Femur (tissue), 1 donor: ENCODE measurements at regions not wholly inside any gene's neighbourhood (a gene's known extent, or its start where the extent isn't known, plus 50 kb on each side); places are given as distances from the start of the nearest gene placed in this dataset.

Experiments
- DNase-seq: peaks from one replicate; pipeline ENCODE4 v3.0.0-alpha.2; 2017

DNA sequence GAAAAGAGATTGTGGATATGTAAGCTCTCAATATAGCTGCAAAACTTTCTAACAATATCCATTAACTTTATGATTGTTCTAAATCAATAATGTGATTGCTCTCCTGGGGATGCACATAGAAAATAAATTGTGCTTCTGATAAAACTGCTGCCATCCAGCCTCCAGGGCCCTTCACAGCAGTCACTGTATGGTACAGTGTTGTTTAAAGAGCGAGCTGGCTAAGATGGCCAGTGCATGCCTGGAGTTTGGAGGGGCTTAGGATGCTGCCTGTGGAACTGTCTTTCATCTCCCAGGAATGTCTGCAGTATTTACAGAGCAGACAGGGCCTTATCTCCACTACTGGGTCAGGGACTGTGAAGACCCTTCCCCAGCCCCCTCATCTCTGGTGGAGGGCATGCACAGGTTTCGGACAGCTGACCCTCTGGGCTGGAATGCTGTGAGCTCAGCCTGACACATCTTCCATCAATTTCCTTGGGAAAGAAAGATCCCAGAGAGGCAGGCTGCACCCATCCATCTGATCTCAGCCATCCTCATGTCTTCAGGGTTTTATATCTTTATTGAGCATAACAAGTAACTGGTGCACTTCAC lies 137.0 kb downstream of the PLPP3 start:
- DNase-seq, result no peak

DNA sequence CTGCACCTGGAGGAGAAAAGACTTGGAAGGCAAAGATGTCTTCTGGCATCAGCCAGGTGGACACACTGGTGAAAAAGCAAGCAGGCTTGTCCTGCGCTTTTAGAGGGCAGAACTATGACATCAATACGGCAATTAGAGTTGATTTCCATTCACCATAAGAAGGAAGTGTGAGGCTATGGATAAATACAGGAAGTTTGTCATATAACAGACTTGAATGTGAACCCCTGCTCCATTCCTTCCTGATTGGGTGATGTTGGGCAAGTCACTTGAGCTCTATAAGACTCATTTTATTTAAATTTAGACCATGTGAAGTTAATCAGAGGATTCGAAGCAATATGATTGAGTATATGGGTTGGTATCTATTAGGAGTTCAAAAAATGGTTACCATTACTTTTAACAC lies 137.8 kb downstream of the PLPP3 start:
- DNase-seq, result no peak

DNA sequence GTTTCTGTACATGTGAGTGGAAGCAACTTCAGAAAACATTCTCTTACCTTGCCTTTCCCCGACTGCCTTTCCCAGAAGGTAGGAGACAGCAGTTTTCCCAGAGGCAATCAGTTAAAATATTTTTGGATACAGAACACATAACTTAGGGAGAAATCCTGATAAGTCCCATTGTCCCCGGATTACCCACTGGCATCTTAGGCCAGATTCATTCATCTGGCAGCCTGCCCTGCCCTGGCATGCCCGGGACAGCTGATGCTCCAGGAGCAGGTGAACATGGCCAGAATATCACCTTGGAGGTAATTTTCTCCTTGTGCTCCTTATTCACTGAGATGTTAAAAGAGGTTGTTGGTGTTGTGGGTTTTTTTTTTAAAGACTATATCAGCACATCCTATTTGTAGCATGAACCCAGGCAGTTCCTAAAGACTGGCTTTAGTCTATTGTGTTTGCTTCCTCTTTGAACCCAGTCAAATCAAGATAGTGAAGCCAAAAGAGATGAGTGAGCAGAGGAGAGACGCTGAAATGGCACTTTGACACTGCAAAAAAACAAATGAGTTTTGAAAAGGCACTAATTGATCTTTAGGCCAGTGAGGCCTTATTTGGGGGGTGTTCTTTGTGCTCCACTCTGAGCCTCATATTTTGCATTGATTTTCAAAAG lies 139.6 kb downstream of the PLPP3 start:
- no peak for DNase-seq

DNA sequence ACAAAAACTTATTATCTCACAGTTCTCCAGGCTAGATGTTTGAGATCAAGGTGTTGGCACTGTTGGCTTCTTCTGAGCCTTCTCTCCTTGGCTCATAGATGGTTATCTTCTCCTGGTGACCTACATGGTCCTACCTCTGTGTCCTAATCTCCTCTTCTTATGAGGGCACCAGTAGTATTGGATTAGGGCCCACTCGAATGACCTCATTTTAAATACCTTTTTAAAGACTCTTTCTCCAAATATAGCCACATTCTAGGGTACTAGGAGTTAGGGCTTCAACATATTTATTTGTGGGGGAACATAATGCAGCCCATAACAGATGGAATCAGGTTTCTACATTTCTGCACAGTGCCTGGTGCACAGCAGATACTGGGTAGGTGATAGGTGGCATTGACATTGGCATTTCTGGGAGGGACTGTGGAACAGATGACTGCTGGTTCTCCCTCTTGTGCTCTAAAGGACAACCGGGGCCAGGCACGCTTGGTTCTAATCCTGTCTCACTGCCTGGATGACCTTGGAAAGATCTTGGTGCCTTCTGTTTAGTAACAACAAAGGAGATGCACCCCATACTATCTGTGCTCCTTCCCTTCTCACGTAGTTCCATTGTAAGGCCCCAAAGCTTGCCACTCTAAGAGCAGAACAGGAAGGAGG lies 140.3 kb downstream of the PLPP3 start:
- DNase-seq, result no peak

- no peak for DNase-seq
These were observed 141.4 kb downstream of the PLPP3 start for GRCh38 chr1:56437959-56438358.

DNA sequence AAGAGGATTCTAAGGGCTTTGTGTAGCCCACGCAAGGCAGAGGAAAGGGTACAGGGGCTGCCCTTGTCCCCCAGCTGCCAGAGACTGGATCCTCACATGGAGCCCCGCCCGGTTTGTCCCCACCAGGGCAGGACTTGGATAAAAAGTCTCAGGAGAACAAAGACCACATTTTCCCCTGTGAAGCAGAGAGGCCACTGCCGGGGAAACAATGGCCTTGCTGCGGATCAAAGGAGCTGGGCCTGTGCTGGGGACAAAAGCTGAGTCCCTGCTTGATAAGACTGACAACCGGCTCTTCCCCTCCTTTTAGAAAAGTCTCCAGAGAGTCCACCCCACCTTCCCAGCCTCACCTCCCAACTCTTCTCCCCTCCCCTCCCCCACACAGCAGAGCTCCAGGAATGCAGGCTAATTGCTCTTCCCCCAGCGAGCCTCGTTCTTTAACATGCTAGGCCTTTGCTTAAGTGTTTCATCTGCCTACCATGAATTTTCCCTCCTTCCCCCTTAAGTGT lies 142.4 kb downstream of the PLPP3 start:
- DNase-seq, result no peak

DNA sequence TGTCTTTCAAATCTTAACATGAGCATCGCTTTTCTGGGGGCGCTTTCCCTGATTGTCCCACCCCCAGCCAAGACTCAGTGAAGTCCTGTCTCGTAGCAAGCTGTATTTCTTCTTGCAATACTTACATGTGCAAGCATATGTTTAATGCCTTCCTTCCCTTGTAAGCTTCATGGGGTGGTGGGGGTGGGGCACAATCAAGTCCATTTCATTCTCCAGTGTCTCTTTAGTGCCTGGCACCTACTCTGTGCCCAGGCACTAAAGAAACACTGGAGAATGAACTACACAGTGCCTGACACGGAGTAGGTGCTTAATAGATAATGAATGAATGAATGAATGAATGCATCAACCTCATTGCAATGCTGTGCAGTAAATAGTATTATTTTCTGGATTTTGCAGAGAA lies 143.1 kb downstream of the PLPP3 start:
- DNase-seq, result no peak

DNA sequence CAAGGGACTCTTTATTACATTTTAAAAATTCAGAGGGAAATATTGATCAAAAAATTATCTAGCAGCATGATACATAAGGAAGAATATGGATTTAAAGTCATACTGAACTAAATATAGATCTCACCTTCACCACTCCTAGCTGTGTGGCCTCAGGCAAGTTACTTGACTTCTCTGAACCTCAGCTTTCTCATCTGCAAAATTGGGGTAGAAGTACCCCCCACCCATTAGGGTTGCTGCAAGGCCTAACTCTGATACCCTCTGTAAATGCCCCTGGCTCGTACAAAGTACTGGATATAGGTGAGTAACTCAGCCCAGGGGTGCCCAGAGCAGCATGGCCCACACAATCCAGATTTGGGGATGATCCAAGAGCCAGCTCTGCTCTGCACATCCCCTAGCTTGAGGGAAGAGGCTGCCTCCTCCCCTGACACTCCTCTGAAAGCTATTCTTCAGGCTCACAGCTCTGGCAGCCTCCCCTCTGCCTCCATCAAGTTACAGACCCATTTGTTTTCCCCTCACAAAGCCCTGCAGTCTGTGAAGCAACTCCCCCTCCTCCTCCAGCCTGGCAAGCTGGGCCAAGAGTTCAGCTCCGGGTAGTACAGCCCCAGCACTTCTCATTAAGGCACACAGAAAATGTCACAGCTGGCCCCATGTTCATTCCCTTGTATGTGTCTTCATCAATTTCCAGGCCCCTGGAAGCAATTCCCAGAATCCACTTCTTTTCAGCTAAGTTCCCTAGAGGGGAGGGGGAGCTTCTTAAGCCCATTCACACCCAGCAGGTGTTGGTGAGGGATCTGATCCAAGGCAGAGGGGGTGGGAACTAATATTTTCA lies 143.7 kb downstream of the PLPP3 start:
- DNase-seq, result peak; percentile 42

DNA sequence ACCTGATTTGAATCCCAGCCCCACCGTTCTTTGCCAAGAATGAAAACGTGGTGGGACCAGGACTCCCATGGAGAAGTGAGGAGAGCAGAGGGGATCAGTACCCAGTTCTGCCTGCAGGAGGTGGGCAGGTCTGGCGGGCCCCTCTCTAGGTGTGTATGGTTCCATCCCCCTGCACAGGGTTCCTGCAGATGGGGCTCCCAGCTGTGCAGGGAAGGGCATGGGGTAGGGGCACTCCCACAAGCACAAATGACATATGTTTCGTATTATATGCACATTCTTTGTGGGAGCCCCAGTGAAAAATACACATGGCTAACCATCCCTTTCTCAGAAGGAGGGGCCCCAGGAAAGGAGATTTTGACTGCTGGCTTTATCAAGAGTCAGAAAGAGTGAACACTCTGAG lies 144.6 kb downstream of the PLPP3 start:
- DNase-seq, result no peak

GRCh38 chr1:56434025-56434424 lies 145.3 kb downstream of the PLPP3 start:
- no peak for DNase-seq

DNA sequence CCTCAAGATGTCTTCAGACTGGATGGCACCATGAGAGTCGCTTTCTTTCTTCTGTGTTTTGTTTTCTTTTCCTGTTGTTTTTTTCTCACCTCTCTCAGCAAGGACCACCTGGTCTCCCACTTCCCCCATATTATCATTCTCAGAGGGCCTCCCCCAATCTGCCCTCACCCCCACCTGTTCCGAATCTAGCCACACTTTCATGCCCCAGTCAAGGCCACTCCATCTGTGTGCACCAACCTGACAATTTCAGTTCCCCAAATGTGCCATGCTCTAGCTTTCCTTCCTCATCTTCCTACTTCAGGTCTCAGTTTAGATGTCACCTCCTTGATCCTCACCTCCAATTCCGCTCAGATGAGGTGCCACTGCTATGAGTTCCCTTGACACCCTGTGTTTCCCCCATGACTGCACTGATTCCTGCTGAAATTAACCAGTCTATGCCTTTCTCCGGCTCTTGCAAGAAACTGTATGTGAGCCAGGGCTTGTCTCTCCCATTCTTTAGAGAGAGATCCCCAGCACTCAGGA lies 146.2 kb downstream of the PLPP3 start:
- no peak for DNase-seq

DNA sequence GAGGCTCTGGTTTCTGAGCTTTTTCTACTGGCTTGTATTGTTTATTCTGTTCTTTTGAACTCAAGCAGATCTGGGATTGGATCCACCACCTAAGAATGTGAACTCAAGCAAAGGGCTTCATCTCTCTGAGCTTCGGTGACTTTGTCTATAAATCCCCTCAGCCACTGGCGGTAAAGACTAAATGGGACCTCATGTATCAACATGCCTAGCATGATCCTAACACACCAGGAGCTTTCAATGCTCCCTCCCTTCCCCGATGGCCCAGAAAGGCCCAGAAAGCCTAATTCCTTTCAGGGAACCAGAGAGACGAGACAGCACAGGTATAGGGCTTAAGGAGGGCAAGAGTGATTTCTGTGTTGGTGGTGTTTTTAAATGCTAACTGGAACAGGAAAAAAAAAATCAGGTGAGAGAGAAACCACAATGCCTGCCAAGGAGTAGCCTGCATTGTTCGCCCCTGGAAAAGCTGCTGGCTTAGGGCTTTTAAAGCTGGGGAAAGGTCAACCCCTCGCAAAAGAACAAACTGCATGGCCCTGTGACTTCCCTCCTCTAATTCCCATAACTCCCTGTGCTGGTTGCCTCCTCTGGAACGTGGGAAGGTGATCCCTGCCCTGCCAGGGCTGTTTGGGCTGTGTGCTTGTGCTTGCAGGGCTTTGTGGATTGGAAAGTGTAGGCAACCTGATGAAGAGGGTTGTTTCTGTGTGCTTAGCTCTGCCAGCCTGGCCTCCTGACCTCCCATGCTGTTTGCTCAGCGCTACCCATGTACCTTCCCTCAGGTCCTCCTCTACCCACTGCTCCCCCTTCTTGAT lies 147.0 kb downstream of the PLPP3 start:
- no peak for DNase-seq

GRCh38 chr1:56430141-56430839 lies 149.1 kb downstream of the PLPP3 start:
- no peak for DNase-seq

GRCh38 chr1:56429288-56429687 lies 150.1 kb downstream of the PLPP3 start:
- DNase-seq, result no peak

DNA sequence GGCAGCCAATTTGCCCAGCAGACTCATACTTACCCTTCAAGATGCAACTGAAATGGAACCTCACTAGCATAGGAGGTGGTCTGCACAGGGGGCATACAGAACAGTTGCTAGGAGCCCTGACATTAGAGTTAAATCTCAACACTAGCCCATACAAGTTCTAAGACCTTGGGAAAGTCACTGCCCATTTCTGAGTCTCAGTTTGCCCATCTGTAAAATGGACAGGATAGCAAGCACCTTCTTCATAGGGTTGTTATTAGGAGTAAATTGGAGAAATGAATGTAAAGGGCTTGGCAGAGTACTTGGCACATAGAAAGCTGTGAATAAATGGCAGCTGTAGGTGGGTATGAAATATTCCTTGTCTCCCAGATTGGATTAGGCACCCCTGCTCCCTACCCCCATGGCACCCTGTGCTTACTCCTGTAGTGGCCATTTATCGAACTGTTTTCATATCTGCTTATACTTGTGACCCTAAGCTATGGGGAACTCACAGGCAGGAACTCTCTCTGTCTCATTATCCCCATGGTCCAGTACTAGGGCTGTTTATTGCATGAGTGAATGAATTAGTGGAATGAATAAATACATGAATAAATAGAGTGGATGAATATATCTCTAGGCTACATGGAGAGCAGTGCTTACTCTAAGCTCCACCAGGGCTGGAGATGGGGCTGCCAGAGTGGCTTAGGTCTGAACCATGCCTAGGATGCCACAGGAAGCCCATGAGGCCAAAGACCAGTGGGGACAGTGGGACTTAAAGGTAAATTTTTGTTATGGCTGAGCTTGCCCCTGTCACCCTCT lies 152.6 kb downstream of the PLPP3 start:
- no peak for DNase-seq

- DNase-seq, result no peak
These were observed 153.8 kb downstream of the PLPP3 start for GRCh38 chr1:56425494-56426037.

DNA sequence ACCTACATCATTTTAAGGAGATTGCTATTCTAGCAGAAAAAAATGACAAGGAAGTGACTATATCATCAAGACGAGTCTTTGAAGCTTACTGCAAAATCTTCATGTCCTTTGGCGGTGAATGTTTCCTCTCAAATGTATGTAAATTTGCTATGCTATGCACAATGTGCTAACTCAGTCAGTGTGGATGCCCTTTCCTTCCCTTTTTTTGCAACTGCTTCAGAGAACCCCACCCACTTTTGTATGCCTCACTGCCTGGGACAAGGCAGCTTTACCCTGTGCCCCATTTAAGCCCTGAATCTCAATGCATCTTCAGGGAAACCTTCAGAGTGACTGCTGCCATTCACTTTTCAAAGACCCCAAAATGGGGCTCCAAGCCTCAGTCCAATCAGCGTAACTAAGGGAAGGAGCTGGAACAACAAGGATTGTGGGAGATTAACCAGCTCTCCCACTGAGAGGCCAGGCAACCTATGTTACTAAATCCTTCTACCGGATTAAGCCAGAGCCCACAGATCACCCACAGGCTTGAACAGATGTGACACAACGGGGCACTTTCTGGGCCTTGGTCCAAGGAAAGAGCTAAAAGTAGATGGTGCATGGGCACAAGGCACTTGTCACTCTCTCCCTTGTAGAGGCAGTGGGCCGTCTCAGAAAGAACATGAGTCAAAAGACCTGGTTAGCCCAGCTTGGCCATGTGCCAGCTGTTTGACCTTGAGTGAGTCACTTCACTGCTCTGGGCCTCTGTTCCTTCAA lies 154.4 kb downstream of the PLPP3 start:
- peak; percentile 62 for DNase-seq

GRCh38 chr1:56423716-56424115 lies 155.6 kb downstream of the PLPP3 start:
- DNase-seq, result no peak

GRCh38 chr1:56418151-56418631 lies 161.2 kb downstream of the PLPP3 start:
- DNase-seq, result no peak

DNA sequence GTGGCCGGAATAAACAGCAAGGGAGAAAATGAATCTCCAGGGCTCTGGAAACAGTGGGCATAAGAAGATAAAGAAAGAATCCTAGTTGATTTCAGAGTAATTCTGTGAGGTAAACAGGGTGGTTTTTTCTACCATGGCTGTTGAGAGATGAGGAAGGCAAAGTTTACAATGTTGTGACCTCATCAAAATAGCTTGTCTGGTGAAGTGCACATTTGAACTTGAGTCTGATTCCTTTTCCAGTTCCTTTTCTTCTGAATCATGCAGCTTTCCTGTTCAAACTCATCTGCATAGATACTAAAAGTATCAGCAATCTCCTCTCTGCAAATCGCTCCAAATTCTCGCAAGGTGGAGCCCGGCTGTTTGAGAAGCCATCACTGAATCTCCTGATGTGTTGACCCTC lies 161.7 kb downstream of the PLPP3 start:
- DNase-seq, result no peak
